ENCODE measurements at regions not wholly inside any gene's neighbourhood (a gene's known extent, or its start where the extent isn't known, plus 50 kb on each side); places are given as distances from the start of the nearest gene placed in this dataset.

GRCh38 chr6:8192597-8192996 lies 90.2 kb upstream of the EEF1E1 start:
- no peak for TF ChIP-seq POLR2A (IDR thresholded peaks at IDR 0.05)
- TF ChIP-seq, protein P1, sequence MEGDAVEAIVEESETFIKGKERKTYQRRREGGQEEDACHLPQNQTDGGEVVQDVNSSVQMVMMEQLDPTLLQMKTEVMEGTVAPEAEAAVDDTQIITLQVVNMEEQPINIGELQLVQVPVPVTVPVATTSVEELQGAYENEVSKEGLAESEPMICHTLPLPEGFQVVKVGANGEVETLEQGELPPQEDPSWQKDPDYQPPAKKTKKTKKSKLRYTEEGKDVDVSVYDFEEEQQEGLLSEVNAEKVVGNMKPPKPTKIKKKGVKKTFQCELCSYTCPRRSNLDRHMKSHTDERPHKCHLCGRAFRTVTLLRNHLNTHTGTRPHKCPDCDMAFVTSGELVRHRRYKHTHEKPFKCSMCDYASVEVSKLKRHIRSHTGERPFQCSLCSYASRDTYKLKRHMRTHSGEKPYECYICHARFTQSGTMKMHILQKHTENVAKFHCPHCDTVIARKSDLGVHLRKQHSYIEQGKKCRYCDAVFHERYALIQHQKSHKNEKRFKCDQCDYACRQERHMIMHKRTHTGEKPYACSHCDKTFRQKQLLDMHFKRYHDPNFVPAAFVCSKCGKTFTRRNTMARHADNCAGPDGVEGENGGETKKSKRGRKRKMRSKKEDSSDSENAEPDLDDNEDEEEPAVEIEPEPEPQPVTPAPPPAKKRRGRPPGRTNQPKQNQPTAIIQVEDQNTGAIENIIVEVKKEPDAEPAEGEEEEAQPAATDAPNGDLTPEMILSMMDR (IDR thresholded peaks at IDR 0.05), result no peak

Measured in body of pancreas (tissue), 4 donors.